Astrocyte (in vitro differentiated cells and primary cell): ENCODE measurements at regions not wholly inside any gene's neighbourhood (a gene's known extent, or its start where the extent isn't known, plus 50 kb on each side); places are given as distances from the start of the nearest gene placed in this dataset.
A peak's percentile ranks its signal among the peaks of the same experiment; 100 is the strongest.
"Not testable (repeated sequence)": the region's sequence is repeated elsewhere in the genome, so short reads cannot be mapped to it uniquely, and the experiment has no call there.

Experiments used
- DNase-seq: peaks from one replicate; pipeline ENCODE4 v3.0.0-alpha.2; 2010; ENCODE audit warnings: low read depth
- FAIRE-seq: peaks from 2 replicates; lab custom pipeline; 2011; peaks lifted over from hg19 to GRCh38; lab: Jason Lieb, UNC
- H2AFZ ChIP-seq: 2 replicates; pipeline ENCODE4 v1.6.0; 2012; ENCODE audit warnings: low read depth, low read length, inconsistent platforms
- H3K27ac ChIP-seq: 2 replicates; pipeline ENCODE4 v1.5.1; 2011; ENCODE audit warnings: low read depth, low read length, inconsistent platforms
- H3K27me3 ChIP-seq: 2 replicates; pipeline ENCODE4 v1.6.0; 2011; ENCODE audit warnings: low read length, inconsistent platforms; ENCODE audit not compliant: insufficient read depth
- H3K36me3 ChIP-seq: 2 replicates; pipeline ENCODE4 v1.5.1; 2011; ENCODE audit warnings: low read length, inconsistent platforms; ENCODE audit not compliant: insufficient read depth
- H3K4me1 ChIP-seq: 2 replicates; pipeline ENCODE4 v1.5.1; 2011; ENCODE audit warnings: low read length, inconsistent platforms; ENCODE audit not compliant: insufficient read depth
- H3K4me2 ChIP-seq: 2 replicates; pipeline ENCODE4 v1.6.0; 2012; ENCODE audit warnings: low read length, inconsistent platforms
- H3K4me3 ChIP-seq: 2 replicates; pipeline ENCODE4 v1.5.1; 2011; ENCODE audit warnings: low read depth, mild to moderate bottlenecking, low read length, inconsistent platforms; ENCODE audit not compliant: insufficient read depth
- H3K79me2 ChIP-seq: 2 replicates; pipeline ENCODE4 v1.6.0; 2012; ENCODE audit warnings: mild to moderate bottlenecking, low read length, inconsistent platforms; ENCODE audit not compliant: insufficient read depth
- H3K9ac ChIP-seq: 2 replicates; pipeline ENCODE4 v1.6.0; 2012; ENCODE audit warnings: mild to moderate bottlenecking, low read length, inconsistent platforms
- H3K9me3 ChIP-seq: 2 replicates; pipeline ENCODE4 v1.5.1; 2012; ENCODE audit warnings: low read depth, mild to moderate bottlenecking, low read length, inconsistent platforms; ENCODE audit not compliant: insufficient read depth
- H4K20me1 ChIP-seq: 2 replicates; pipeline ENCODE4 v1.6.0; 2012; ENCODE audit warnings: low read length, inconsistent platforms; ENCODE audit not compliant: insufficient read depth
- H3K27ac Mint-ChIP-seq: one replicate; pipeline ENCODE4 v1.8.0; 2021; ENCODE audit warnings: mild to moderate bottlenecking, mixed read lengths; ENCODE audit not compliant: unreplicated experiment
- H3K27me3 Mint-ChIP-seq: one replicate; pipeline ENCODE4 v1.8.0; 2021; ENCODE audit warnings: low read depth, mixed read lengths; ENCODE audit not compliant: unreplicated experiment
- H3K36me3 Mint-ChIP-seq: one replicate; pipeline ENCODE4 v1.8.0; 2021; ENCODE audit warnings: low read depth, mixed read lengths; ENCODE audit not compliant: unreplicated experiment
- H3K4me1 Mint-ChIP-seq: one replicate; pipeline ENCODE4 v1.8.0; 2021; ENCODE audit warnings: low read depth, mixed read lengths; ENCODE audit not compliant: unreplicated experiment
- H3K4me3 Mint-ChIP-seq: one replicate; pipeline ENCODE4 v1.8.0; 2021; ENCODE audit warnings: mild to moderate bottlenecking, moderate library complexity, mixed read lengths; ENCODE audit not compliant: unreplicated experiment
- H3K9me3 Mint-ChIP-seq: one replicate; pipeline ENCODE4 v1.8.0; 2021; ENCODE audit warnings: mild to moderate bottlenecking, mixed read lengths; ENCODE audit not compliant: unreplicated experiment
- EZH2 ChIP-seq: IDR thresholded peaks from 2 replicates; pipeline ENCODE4 v1.6.1; 2012; ENCODE audit warnings: mild to moderate bottlenecking, low read length, inconsistent platforms; ENCODE audit not compliant: insufficient read depth
- TF ChIP-seq, protein P1 (sequence below): IDR thresholded peaks from 2 replicates; pipeline ENCODE4 v1.5.1; 2011; ENCODE audit warnings: low read depth, mild to moderate bottlenecking, inconsistent platforms, low read length, moderate library complexity; ENCODE audit not compliant: insufficient read depth

DNA sequence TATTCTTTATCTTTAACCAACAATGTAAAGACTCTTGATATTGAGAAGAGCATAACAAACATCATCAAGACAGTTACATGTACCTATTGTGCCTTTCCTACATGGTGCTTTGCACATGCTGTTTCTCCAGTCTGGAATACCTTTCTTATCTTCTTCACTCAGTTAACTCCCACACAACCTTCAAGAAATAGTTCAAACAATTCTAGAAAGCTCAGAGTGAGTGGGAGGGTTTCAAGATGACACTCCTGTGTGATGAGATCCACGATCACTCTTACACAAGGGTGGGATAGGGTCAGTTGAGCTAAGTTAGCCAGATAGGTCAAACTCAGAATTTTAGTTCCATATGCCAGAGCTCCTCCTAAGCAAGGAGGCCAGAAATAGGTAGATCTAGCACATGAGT, 915.5 kb downstream of the NR2F1-AS1 start:
- Histone ChIP-seq H3K4me3 (no peak overlapping the region), H3K79me2 (no peaks in the 10 kb centered on the region), H4K20me1 (no peaks in the 10 kb centered on the region), H3K36me3 (no peaks in the 10 kb centered on the region), H3K9ac (no peak overlapping the region), H3K27me3 (no peaks in the 10 kb centered on the region), H3K4me2 (no peak overlapping the region), H3K9me3 (no peaks in the 10 kb centered on the region), H3K4me1 (no peaks in the 10 kb centered on the region), H2AFZ (no peak overlapping the region), H3K27ac (no peak overlapping the region)
- Mint-ChIP-seq H3K36me3 (no peaks in the 10 kb centered on the region), H3K4me1 (no peaks in the 10 kb centered on the region), H3K27me3 (no peaks in the 10 kb centered on the region), H3K27ac (no peak overlapping the region), H3K9me3 (no peaks in the 10 kb centered on the region), H3K4me3 (no peak overlapping the region)
- TF ChIP-seq, protein P1, sequence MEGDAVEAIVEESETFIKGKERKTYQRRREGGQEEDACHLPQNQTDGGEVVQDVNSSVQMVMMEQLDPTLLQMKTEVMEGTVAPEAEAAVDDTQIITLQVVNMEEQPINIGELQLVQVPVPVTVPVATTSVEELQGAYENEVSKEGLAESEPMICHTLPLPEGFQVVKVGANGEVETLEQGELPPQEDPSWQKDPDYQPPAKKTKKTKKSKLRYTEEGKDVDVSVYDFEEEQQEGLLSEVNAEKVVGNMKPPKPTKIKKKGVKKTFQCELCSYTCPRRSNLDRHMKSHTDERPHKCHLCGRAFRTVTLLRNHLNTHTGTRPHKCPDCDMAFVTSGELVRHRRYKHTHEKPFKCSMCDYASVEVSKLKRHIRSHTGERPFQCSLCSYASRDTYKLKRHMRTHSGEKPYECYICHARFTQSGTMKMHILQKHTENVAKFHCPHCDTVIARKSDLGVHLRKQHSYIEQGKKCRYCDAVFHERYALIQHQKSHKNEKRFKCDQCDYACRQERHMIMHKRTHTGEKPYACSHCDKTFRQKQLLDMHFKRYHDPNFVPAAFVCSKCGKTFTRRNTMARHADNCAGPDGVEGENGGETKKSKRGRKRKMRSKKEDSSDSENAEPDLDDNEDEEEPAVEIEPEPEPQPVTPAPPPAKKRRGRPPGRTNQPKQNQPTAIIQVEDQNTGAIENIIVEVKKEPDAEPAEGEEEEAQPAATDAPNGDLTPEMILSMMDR: no peak
- TF ChIP-seq EZH2: no peak
- FAIRE-seq: no peak
- peak; percentile 10 for DNase-seq

DNA sequence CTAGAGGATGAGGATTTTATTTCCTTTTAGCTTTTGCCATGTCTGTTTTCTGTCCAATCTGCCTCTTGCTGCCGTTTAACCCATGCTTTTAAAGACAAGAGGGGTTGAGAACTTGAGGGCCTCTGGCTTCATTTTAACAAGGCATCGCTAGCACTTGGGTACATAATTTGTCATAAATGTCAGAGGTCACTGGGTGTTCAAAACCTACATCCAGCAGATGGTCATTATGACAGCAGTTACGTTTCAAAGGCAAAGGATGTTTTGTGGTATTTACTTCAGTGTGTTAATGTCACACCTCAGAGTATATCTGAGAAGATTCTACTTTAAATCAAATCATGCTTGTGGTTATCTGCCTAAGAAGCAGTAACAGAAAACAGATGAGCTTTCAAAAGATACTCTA, 918.3 kb downstream of the NR2F1-AS1 start:
- no peaks in the 10 kb centered on the region for H3K9me3 Mint-ChIP-seq
- Histone ChIP-seq H2AFZ (no peak overlapping the region), H3K4me1 (no peaks in the 10 kb centered on the region), H3K79me2 (no peaks in the 10 kb centered on the region), H3K4me3 (no peak overlapping the region), H3K27ac (no peak overlapping the region), H4K20me1 (no peaks in the 10 kb centered on the region), H3K4me2 (no peak overlapping the region), H3K27me3 (no peaks in the 10 kb centered on the region), H3K9ac (no peak overlapping the region), H3K36me3 (no peaks in the 10 kb centered on the region), H3K9me3 (no peaks in the 10 kb centered on the region)
- H3K4me3 Mint-ChIP-seq: no peak overlapping the region
- DNase-seq (no peak), FAIRE-seq (no peak)
- TF ChIP-seq EZH2: no peak
- TF ChIP-seq, protein P1: no peak
- H3K27me3 Mint-ChIP-seq: no peaks in the 10 kb centered on the region
- no peak overlapping the region for H3K27ac Mint-ChIP-seq
- no peaks in the 10 kb centered on the region for H3K4me1 Mint-ChIP-seq
- no peaks in the 10 kb centered on the region for H3K36me3 Mint-ChIP-seq

DNA sequence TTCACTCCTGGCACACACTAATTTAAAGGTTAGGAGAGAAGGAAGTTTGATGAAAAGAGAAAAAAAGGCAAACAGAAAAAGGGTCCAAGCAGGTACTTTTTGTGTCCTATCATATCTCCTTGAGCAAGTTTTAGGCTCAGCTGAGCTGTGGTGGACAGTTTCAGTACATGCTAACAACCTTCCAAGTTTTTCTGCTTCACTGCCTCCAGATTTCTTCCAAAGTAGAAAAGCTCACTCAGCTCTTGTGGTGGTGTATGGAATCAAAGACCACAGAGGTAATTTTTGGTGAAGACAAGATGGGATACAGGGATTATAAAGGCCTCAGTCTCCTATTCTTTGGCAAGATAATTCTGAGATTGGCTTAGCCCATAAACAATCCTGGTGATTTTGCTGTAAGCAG, 921.8 kb downstream of the NR2F1-AS1 start:
- Histone ChIP-seq H2AFZ (no peak overlapping the region), H3K4me2 (no peak overlapping the region), H3K27ac (no peak overlapping the region), H3K9ac (no peak overlapping the region), H3K79me2 (no peaks in the 10 kb centered on the region), H3K4me3 (no peak overlapping the region), H3K27me3 (no peaks in the 10 kb centered on the region), H3K4me1 (no peaks in the 10 kb centered on the region), H3K9me3 (no peaks in the 10 kb centered on the region), H4K20me1 (no peaks in the 10 kb centered on the region), H3K36me3 (no peaks in the 10 kb centered on the region)
- H3K9me3 Mint-ChIP-seq: no peaks in the 10 kb centered on the region
- no peaks in the 10 kb centered on the region for H3K36me3 Mint-ChIP-seq
- DNase-seq (peak; percentile 53), FAIRE-seq (no peak)
- H3K27me3 Mint-ChIP-seq: no peaks in the 10 kb centered on the region
- H3K27ac Mint-ChIP-seq: no peak overlapping the region
- peaks cover 2% of the 10 kb centered on the region for H3K4me1 Mint-ChIP-seq
- H3K4me3 Mint-ChIP-seq: no peak overlapping the region
- TF ChIP-seq, protein P1: no peak
- TF ChIP-seq EZH2: no peak

DNA sequence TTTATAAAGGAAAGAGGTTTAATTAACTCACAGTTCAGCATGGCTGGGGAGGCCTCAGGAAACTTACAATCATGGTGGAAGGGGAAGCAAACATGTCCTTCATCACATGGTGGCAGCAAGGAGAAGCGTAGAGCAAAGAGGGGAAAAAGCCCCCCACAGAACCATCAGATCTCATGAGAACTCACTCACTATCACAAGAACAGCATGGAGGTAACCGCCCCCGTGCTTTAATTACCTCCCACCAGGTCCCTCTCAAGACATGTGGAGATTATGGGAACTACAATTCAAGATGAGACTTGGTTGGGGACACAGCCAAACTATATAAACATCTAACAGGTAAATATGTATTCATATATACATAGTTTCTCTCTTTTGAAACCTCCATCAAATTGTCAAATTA, 926.4 kb downstream of the NR2F1-AS1 start:
- H3K4me2 ChIP-seq, FAIRE-seq, H4K20me1 ChIP-seq, H3K4me3 ChIP-seq, H3K36me3 Mint-ChIP-seq, H3K4me1 Mint-ChIP-seq, H3K36me3 ChIP-seq, H3K4me3 Mint-ChIP-seq, H3K79me2 ChIP-seq, H2AFZ ChIP-seq, DNase-seq, H3K9me3 Mint-ChIP-seq, H3K9me3 ChIP-seq, H3K9ac ChIP-seq, H3K27me3 ChIP-seq, H3K27ac Mint-ChIP-seq, H3K27me3 Mint-ChIP-seq, H3K4me1 ChIP-seq, H3K27ac ChIP-seq: not testable (repeated sequence)
